ENCODE measurements at regions not wholly inside any gene's neighbourhood (a gene's known extent, or its start where the extent isn't known, plus 50 kb on each side); places are given as distances from the start of the nearest gene placed in this dataset.
"Not testable (repeated sequence)": the region's sequence is repeated elsewhere in the genome, so short reads cannot be mapped to it uniquely, and the experiment has no call there.

DNA sequence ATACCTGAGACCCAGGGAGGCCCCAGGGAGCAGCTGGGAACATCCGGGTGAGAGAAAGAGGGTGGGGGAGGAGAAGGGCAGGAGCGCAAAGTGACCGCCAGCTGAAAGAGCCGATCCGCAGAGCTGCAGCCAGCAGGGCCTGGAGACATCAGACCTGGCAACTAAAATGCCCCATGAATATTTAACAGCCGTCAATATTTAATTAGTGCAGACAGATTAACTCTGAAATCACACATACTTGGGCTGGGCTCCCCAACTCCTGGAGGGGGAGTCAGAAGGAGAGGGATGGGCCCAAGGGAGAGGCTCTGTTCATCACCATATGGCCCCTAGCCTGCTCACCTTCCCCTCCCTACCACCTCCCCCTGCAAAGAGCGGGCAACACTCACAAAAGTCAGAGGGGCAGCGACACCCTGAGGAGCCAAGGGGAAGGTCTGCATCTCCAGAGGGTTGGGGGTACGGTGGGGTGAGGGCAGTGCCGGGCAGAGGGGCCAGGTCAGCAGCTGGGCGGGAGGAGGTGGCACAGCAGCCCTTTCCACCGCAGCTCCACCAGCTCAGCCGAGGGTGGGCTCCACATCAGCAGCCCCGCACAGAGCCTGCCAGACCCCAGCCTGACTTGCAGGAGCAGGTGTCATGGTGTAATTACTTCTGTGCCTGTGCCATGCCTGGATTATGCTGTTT is 61.9 kb upstream of the CCL1 start:
- Histone ChIP-seq H3K27ac (ENCODE audit: low read depth, low read length) (no peak overlapping the region), H3K4me3 (ENCODE audit: low read depth in 1 of 5, low read length in 5 of 5) (no peak overlapping the region), H3K9me3 (ENCODE audit: control insufficient read depth in 5 of 5, low read length in 5 of 5) (no peaks in the 10 kb centered on the region), H3K27me3 (ENCODE audit: control insufficient read depth in 5 of 5, insufficient read depth in 4 of 5, low read length in 5 of 5) (peaks cover 15 to 33% (median 23%) of the 10 kb centered on the region in 5 donors), H3K36me3 (ENCODE audit: control insufficient read depth in 5 of 5, insufficient read depth in 5 of 5, low read length in 5 of 5) (no peaks in the 10 kb centered on the region), H3K9ac (ENCODE audit: low read length in 5 of 5) (no peak overlapping the region), H3K4me1 (ENCODE audit: control insufficient read depth in 5 of 5, insufficient read depth in 5 of 5, low read length in 5 of 5) (peaks cover 0 to 7% (median 0%) of the 10 kb centered on the region in 5 donors)

- Histone ChIP-seq H3K9me3 (ENCODE audit: control insufficient read depth in 5 of 5, low read length in 5 of 5) (no peaks in the 10 kb centered on the region), H3K27me3 (ENCODE audit: control insufficient read depth in 5 of 5, insufficient read depth in 4 of 5, low read length in 5 of 5) (peaks cover 15 to 31% (median 23%) of the 10 kb centered on the region in 5 donors), H3K27ac (ENCODE audit: low read depth, low read length) (no peak overlapping the region), H3K9ac (ENCODE audit: low read length in 5 of 5) (no peak overlapping the region), H3K4me1 (ENCODE audit: control insufficient read depth in 5 of 5, insufficient read depth in 5 of 5, low read length in 5 of 5) (peaks cover 0 to 7% (median 0%) of the 10 kb centered on the region in 5 donors), H3K36me3 (ENCODE audit: control insufficient read depth in 5 of 5, insufficient read depth in 5 of 5, low read length in 5 of 5) (no peaks in the 10 kb centered on the region), H3K4me3 (ENCODE audit: low read depth in 1 of 5, low read length in 5 of 5) (peak overlapping the region in 1 of 5 donors; percentile 40)
Measured at GRCh38 chr17:34423978-34424813, 61.2 kb upstream of the CCL1 start.

DNA sequence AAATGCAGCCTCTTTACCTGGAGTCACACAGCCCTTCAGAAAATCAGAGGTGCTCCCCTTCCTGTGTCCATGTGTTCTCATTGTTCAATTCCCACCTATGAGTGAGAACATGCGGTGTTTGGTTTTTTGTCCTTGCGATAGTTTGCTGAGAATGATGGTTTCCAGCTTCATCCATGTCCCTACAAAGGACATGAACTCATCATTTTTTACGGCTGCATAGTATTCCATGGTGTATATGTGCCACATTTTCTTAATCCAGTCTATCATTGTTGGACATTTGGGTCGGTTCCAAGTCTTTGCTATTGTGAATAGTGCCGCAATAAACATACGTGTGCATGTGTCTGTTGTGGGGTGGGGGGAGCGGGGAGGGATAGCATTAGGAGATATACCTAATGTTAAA is 60.3 kb upstream of the CCL1 start:
- H3K9ac ChIP-seq (ENCODE audit: low read length in 5 of 5) = not testable (repeated sequence)
- H3K27me3 ChIP-seq (ENCODE audit: control insufficient read depth in 5 of 5, insufficient read depth in 4 of 5, low read length in 5 of 5) = peaks cover 15 to 34% (median 29%) of the 10 kb centered on the region in 5 donors

GRCh38 chr17:34420900-34421299 is 57.9 kb upstream of the CCL1 start:
- Histone ChIP-seq H3K4me3 (ENCODE audit: low read depth in 1 of 5, low read length in 5 of 5) (no peak overlapping the region), H3K27me3 (ENCODE audit: control insufficient read depth in 5 of 5, insufficient read depth in 4 of 5, low read length in 5 of 5) (peaks cover 15 to 42% (median 31%) of the 10 kb centered on the region in 5 donors), H3K9me3 (ENCODE audit: control insufficient read depth in 5 of 5, low read length in 5 of 5) (no peaks in the 10 kb centered on the region), H3K4me1 (ENCODE audit: control insufficient read depth in 5 of 5, insufficient read depth in 5 of 5, low read length in 5 of 5) (peaks cover 0 to 7% (median 0%) of the 10 kb centered on the region in 5 donors), H3K36me3 (ENCODE audit: control insufficient read depth in 5 of 5, insufficient read depth in 5 of 5, low read length in 5 of 5) (no peaks in the 10 kb centered on the region), H3K27ac (ENCODE audit: low read depth, low read length) (no peak overlapping the region), H3K9ac (ENCODE audit: low read length in 5 of 5) (no peak overlapping the region)

More for the DNA sequence above, 60.3 kb upstream of the CCL1 start:
- not testable (repeated sequence) for H3K36me3 ChIP-seq (ENCODE audit: control insufficient read depth in 5 of 5, insufficient read depth in 5 of 5, low read length in 5 of 5); H3K4me3 ChIP-seq (ENCODE audit: low read depth in 1 of 5, low read length in 5 of 5); H3K4me1 ChIP-seq (ENCODE audit: control insufficient read depth in 5 of 5, insufficient read depth in 5 of 5, low read length in 5 of 5); H3K9me3 ChIP-seq (ENCODE audit: control insufficient read depth in 5 of 5, low read length in 5 of 5); H3K27ac ChIP-seq (ENCODE audit: low read depth, low read length)

- Histone ChIP-seq H3K36me3 (ENCODE audit: control insufficient read depth in 5 of 5, insufficient read depth in 5 of 5, low read length in 5 of 5) (no peaks in the 10 kb centered on the region), H3K27ac (ENCODE audit: low read depth, low read length) (no peak overlapping the region), H3K27me3 (ENCODE audit: control insufficient read depth in 5 of 5, insufficient read depth in 4 of 5, low read length in 5 of 5) (peaks cover 15 to 41% (median 31%) of the 10 kb centered on the region in 5 donors), H3K9me3 (ENCODE audit: control insufficient read depth in 5 of 5, low read length in 5 of 5) (no peaks in the 10 kb centered on the region), H3K9ac (ENCODE audit: low read length in 5 of 5) (no peak overlapping the region), H3K4me1 (ENCODE audit: control insufficient read depth in 5 of 5, insufficient read depth in 5 of 5, low read length in 5 of 5) (peaks cover 0 to 7% (median 0%) of the 10 kb centered on the region in 5 donors), H3K4me3 (ENCODE audit: low read depth in 1 of 5, low read length in 5 of 5) (no peak overlapping the region)
Measured at GRCh38 chr17:34420254-34420766, 57.3 kb upstream of the CCL1 start.

DNA sequence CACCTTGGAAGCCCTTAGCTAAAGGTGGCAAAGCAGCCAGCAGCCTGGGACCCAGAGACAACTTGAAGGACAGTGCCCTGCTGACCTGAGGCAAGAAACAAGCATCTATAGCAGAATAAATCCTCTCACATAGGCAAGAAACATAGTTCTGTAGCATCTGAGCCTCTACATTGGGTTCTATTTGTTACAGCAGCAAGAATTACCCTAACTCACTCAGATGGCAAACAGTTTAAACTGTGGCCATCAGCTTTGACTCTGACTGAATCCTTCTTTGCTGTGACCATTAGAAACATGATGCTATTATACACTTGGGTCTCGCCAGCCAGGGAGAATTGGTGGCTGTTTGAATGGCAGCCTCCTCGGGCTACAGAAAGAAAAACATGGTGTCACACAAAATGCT is 53.1 kb upstream of the CCL1 start:
- H3K27ac ChIP-seq (ENCODE audit: low read depth, low read length) = no peak overlapping the region
- no peaks in the 10 kb centered on the region for H3K4me1 ChIP-seq (ENCODE audit: control insufficient read depth in 5 of 5, insufficient read depth in 5 of 5, low read length in 5 of 5)
- H3K27me3 ChIP-seq (ENCODE audit: control insufficient read depth in 5 of 5, insufficient read depth in 4 of 5, low read length in 5 of 5) = peaks cover 9 to 40% (median 26%) of the 10 kb centered on the region in 5 donors
- no peak overlapping the region for H3K9ac ChIP-seq (ENCODE audit: low read length in 5 of 5)
- no peak overlapping the region for H3K4me3 ChIP-seq (ENCODE audit: low read depth in 1 of 5, low read length in 5 of 5)
- no peaks in the 10 kb centered on the region for H3K36me3 ChIP-seq (ENCODE audit: control insufficient read depth in 5 of 5, insufficient read depth in 5 of 5, low read length in 5 of 5)
- H3K9me3 ChIP-seq (ENCODE audit: control insufficient read depth in 5 of 5, low read length in 5 of 5) = no peaks in the 10 kb centered on the region

GRCh38 chr17:34414339-34414738 is 51.3 kb upstream of the CCL1 start:
- Histone ChIP-seq H3K27me3 (ENCODE audit: control insufficient read depth in 5 of 5, insufficient read depth in 4 of 5, low read length in 5 of 5) (peaks cover 12 to 39% (median 25%) of the 10 kb centered on the region in 5 donors), H3K9me3 (ENCODE audit: control insufficient read depth in 5 of 5, low read length in 5 of 5) (no peaks in the 10 kb centered on the region), H3K36me3 (ENCODE audit: control insufficient read depth in 5 of 5, insufficient read depth in 5 of 5, low read length in 5 of 5) (no peaks in the 10 kb centered on the region)

DNA sequence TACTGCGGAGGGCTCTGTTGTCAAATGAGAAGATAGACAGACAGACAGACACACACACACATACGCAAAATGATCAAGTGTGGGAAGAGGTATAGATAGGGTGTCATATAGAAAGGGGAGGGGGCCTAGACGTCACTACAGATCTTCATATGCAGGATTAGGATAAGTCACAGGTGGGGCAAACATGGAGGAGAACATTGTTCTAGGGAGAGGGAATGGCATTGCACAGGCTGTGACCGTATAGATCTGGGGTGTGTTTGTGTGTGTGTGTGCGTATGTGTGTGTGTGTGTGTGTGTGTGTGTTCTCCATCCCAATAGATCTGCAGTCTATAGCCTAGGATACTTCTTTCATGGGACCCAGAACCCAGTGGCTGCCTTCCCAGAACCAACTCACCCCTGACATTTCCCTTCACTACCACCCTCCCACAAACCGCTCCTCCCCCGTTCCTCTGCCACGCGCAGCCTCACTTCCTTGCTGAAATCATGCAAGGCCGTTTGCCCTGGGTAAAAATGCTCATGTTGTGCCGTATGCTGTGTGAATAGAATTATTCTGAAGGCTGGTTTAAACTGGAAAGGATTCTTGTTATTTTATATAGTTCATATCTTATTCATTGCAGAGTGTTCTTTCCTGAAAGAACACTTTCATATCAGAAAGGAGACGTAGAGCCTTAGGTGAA is 50.5 kb upstream of the CCL1 start:
- no peak overlapping the region for H3K27ac ChIP-seq (ENCODE audit: low read depth, low read length)
- peaks cover 13 to 34% (median 24%) of the 10 kb centered on the region in 5 donors for H3K27me3 ChIP-seq (ENCODE audit: control insufficient read depth in 5 of 5, insufficient read depth in 4 of 5, low read length in 5 of 5)

More at GRCh38 chr17:34414339-34414738, 51.3 kb upstream of the CCL1 start:
- no peak overlapping the region for H3K4me3 ChIP-seq (ENCODE audit: low read depth in 1 of 5, low read length in 5 of 5)
- no peaks in the 10 kb centered on the region for H3K4me1 ChIP-seq (ENCODE audit: control insufficient read depth in 5 of 5, insufficient read depth in 5 of 5, low read length in 5 of 5)
- H3K27ac ChIP-seq (ENCODE audit: low read depth, low read length) = no peak overlapping the region
- H3K9ac ChIP-seq (ENCODE audit: low read length in 5 of 5) = no peak overlapping the region

DNA sequence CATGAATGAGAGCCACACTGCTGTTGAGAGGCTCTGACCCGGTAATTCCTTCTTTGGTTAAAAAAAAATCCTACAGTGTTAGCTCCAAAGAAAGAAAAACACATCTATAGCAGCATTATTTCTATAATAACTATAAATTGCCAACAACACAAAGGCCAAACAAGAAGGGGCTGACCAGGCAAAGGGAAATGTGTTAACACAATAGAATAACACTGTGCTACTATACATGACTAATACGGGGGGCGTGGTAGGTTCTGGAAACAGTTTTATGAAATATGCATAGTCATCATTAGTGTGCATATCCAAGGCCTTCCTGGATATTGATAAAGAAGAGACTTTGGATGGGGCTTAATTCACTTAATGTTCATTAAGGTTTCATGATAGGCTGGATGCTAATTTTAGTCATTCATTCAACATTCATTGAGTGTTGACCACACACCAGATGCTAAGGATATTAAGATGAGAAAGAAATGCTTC is 50.0 kb upstream of the CCL1 start:
- Histone ChIP-seq H3K27me3 (ENCODE audit: control insufficient read depth in 5 of 5, insufficient read depth in 4 of 5, low read length in 5 of 5) (peaks cover 13 to 29% (median 28%) of the 10 kb centered on the region in 5 donors), H3K4me3 (ENCODE audit: low read depth in 1 of 5, low read length in 5 of 5) (no peak overlapping the region), H3K27ac (ENCODE audit: low read depth, low read length) (no peak overlapping the region), H3K36me3 (ENCODE audit: control insufficient read depth in 5 of 5, insufficient read depth in 5 of 5, low read length in 5 of 5) (no peaks in the 10 kb centered on the region), H3K4me1 (ENCODE audit: control insufficient read depth in 5 of 5, insufficient read depth in 5 of 5, low read length in 5 of 5) (no peaks in the 10 kb centered on the region), H3K9me3 (ENCODE audit: control insufficient read depth in 5 of 5, low read length in 5 of 5) (no peaks in the 10 kb centered on the region), H3K9ac (ENCODE audit: low read length in 5 of 5) (no peak overlapping the region)

More for the DNA sequence above, 50.5 kb upstream of the CCL1 start:
- no peaks in the 10 kb centered on the region for H3K36me3 ChIP-seq (ENCODE audit: control insufficient read depth in 5 of 5, insufficient read depth in 5 of 5, low read length in 5 of 5)
- no peaks in the 10 kb centered on the region for H3K9me3 ChIP-seq (ENCODE audit: control insufficient read depth in 5 of 5, low read length in 5 of 5)
- no peaks in the 10 kb centered on the region for H3K4me1 ChIP-seq (ENCODE audit: control insufficient read depth in 5 of 5, insufficient read depth in 5 of 5, low read length in 5 of 5)
- H3K9ac ChIP-seq (ENCODE audit: low read length in 5 of 5) = no peak overlapping the region
- no peak overlapping the region for H3K4me3 ChIP-seq (ENCODE audit: low read depth in 1 of 5, low read length in 5 of 5)

All from subcutaneous abdominal adipose tissue (tissue), 5 donors.